ENCODE measurements at regions not wholly inside any gene's neighbourhood (a gene's known extent, or its start where the extent isn't known, plus 50 kb on each side); places are given as distances from the start of the nearest gene placed in this dataset.

DNA sequence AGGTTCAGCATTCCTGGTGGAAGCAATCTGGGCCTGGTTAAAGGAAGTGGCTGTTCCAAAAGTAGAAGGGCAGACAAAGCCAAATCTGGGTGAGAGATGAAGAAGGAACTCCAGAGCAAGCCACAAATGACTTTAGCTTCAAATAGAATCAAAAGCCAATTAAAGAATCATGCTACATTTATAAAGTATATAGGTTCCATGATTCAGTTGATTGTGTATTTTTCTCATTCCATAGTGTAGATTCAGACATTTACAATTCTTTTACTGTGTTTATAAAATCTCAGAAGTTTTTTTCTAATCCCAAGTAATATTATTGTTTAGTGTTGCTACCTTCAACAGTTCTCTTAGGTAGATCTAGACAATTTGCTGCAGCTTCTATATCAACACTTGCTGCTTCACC, 262.0 kb downstream of the PLK2 start (continued):
- TF ChIP-seq, protein P1, sequence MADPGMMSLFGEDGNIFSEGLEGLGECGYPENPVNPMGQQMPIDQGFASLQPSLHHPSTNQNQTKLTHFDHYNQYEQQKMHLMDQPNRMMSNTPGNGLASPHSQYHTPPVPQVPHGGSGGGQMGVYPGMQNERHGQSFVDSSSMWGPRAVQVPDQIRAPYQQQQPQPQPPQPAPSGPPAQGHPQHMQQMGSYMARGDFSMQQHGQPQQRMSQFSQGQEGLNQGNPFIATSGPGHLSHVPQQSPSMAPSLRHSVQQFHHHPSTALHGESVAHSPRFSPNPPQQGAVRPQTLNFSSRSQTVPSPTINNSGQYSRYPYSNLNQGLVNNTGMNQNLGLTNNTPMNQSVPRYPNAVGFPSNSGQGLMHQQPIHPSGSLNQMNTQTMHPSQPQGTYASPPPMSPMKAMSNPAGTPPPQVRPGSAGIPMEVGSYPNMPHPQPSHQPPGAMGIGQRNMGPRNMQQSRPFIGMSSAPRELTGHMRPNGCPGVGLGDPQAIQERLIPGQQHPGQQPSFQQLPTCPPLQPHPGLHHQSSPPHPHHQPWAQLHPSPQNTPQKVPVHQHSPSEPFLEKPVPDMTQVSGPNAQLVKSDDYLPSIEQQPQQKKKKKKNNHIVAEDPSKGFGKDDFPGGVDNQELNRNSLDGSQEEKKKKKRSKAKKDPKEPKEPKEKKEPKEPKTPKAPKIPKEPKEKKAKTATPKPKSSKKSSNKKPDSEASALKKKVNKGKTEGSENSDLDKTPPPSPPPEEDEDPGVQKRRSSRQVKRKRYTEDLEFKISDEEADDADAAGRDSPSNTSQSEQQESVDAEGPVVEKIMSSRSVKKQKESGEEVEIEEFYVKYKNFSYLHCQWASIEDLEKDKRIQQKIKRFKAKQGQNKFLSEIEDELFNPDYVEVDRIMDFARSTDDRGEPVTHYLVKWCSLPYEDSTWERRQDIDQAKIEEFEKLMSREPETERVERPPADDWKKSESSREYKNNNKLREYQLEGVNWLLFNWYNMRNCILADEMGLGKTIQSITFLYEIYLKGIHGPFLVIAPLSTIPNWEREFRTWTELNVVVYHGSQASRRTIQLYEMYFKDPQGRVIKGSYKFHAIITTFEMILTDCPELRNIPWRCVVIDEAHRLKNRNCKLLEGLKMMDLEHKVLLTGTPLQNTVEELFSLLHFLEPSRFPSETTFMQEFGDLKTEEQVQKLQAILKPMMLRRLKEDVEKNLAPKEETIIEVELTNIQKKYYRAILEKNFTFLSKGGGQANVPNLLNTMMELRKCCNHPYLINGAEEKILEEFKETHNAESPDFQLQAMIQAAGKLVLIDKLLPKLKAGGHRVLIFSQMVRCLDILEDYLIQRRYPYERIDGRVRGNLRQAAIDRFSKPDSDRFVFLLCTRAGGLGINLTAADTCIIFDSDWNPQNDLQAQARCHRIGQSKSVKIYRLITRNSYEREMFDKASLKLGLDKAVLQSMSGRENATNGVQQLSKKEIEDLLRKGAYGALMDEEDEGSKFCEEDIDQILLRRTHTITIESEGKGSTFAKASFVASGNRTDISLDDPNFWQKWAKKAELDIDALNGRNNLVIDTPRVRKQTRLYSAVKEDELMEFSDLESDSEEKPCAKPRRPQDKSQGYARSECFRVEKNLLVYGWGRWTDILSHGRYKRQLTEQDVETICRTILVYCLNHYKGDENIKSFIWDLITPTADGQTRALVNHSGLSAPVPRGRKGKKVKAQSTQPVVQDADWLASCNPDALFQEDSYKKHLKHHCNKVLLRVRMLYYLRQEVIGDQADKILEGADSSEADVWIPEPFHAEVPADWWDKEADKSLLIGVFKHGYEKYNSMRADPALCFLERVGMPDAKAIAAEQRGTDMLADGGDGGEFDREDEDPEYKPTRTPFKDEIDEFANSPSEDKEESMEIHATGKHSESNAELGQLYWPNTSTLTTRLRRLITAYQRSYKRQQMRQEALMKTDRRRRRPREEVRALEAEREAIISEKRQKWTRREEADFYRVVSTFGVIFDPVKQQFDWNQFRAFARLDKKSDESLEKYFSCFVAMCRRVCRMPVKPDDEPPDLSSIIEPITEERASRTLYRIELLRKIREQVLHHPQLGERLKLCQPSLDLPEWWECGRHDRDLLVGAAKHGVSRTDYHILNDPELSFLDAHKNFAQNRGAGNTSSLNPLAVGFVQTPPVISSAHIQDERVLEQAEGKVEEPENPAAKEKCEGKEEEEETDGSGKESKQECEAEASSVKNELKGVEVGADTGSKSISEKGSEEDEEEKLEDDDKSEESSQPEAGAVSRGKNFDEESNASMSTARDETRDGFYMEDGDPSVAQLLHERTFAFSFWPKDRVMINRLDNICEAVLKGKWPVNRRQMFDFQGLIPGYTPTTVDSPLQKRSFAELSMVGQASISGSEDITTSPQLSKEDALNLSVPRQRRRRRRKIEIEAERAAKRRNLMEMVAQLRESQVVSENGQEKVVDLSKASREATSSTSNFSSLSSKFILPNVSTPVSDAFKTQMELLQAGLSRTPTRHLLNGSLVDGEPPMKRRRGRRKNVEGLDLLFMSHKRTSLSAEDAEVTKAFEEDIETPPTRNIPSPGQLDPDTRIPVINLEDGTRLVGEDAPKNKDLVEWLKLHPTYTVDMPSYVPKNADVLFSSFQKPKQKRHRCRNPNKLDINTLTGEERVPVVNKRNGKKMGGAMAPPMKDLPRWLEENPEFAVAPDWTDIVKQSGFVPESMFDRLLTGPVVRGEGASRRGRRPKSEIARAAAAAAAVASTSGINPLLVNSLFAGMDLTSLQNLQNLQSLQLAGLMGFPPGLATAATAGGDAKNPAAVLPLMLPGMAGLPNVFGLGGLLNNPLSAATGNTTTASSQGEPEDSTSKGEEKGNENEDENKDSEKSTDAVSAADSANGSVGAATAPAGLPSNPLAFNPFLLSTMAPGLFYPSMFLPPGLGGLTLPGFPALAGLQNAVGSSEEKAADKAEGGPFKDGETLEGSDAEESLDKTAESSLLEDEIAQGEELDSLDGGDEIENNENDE (IDR thresholded peaks at IDR 0.05; ENCODE audit: insufficient replicate concordance, low read length) = no peak
- TF ChIP-seq CEBPB (IDR thresholded peaks at IDR 0.05; ENCODE audit: low read depth, low read length) = no peak
- TF ChIP-seq POLR2AphosphoS5 (IDR thresholded peaks at IDR 0.05; ENCODE audit: low read depth, low read length) = no peak
- no peak for TF ChIP-seq NRF1 (IDR thresholded peaks at IDR 0.05; ENCODE audit: low read depth, low read length)
- no peak for TF ChIP-seq RFX5 (IDR thresholded peaks at IDR 0.05; ENCODE audit: borderline replicate concordance, low read depth, low read length)
- TF ChIP-seq SIRT6 (IDR thresholded peaks at IDR 0.05; ENCODE audit: low read length) = no peak
- TF ChIP-seq SP4 (IDR thresholded peaks at IDR 0.05; ENCODE audit: low read length) = no peak
- TF ChIP-seq SRF (IDR thresholded peaks at IDR 0.05; ENCODE audit: low read depth, low read length) = no peak

All from H1 (cell line).